Bronchial epithelial cell (primary cell): ENCODE measurements at regions not wholly inside any gene's neighbourhood (a gene's known extent, or its start where the extent isn't known, plus 50 kb on each side); places are given as distances from the start of the nearest gene placed in this dataset.

Source experiments
- DNase-seq: peaks from one replicate; pipeline ENCODE4 v3.0.0-alpha.2; 2010; ENCODE audit warnings: low read depth
- FAIRE-seq: peaks from 2 replicates; lab custom pipeline; 2011; peaks lifted over from hg19 to GRCh38; lab: Jason Lieb, UNC
- H3K27me3 ChIP-seq: 2 replicates; pipeline ENCODE4 v1.5.1; 2011; ENCODE audit warnings: low read length; ENCODE audit not compliant: control insufficient read depth, insufficient read depth
- H3K36me3 ChIP-seq: 2 replicates; pipeline ENCODE4 v1.5.1; 2011; ENCODE audit warnings: low read length; ENCODE audit not compliant: control insufficient read depth, insufficient read depth
- H3K4me3 ChIP-seq: 2 replicates; pipeline ENCODE4 v1.5.1; 2011; ENCODE audit warnings: mild to moderate bottlenecking, low read depth, low read length, control low read depth
- CTCF ChIP-seq: IDR thresholded peaks from 2 replicates; pipeline ENCODE4 v1.5.1; 2011; ENCODE audit warnings: mild to moderate bottlenecking, moderate library complexity, low read length, control low read depth, inconsistent platforms; ENCODE audit not compliant: insufficient read depth, severe bottlenecking

GRCh38 chr12:25730489-25731349 lies 177.6 kb upstream of the LMNTD1 start:
- no peak for FAIRE-seq
- H3K4me3 ChIP-seq = no peak overlapping the region
- no peaks in the 10 kb centered on the region for H3K27me3 ChIP-seq
- H3K36me3 ChIP-seq = no peaks in the 10 kb centered on the region
- DNase-seq = peak; percentile 9
- TF ChIP-seq CTCF = no peak

- Histone ChIP-seq H3K27me3 (no peaks in the 10 kb centered on the region), H3K36me3 (no peaks in the 10 kb centered on the region), H3K4me3 (no peak overlapping the region)
- DNase-seq (no peak), FAIRE-seq (no peak)
- TF ChIP-seq CTCF = no peak
Observed at GRCh38 chr12:25733541-25733940, 180.5 kb upstream of the LMNTD1 start.

GRCh38 chr12:25734529-25735180 lies 181.6 kb upstream of the LMNTD1 start:
- DNase-seq (no peak), FAIRE-seq (no peak)
- TF ChIP-seq CTCF = no peak
- no peaks in the 10 kb centered on the region for H3K36me3 ChIP-seq
- no peak overlapping the region for H3K4me3 ChIP-seq
- no peaks in the 10 kb centered on the region for H3K27me3 ChIP-seq

- DNase-seq (no peak), FAIRE-seq (no peak)
- H3K27me3 ChIP-seq = no peaks in the 10 kb centered on the region
- TF ChIP-seq CTCF = no peak
- H3K36me3 ChIP-seq = no peaks in the 10 kb centered on the region
- H3K4me3 ChIP-seq = no peak overlapping the region
Observed at GRCh38 chr12:25740617-25741016, 187.5 kb upstream of the LMNTD1 start.

GRCh38 chr12:25741917-25742316 lies 188.8 kb upstream of the LMNTD1 start:
- Histone ChIP-seq H3K36me3 (no peaks in the 10 kb centered on the region), H3K27me3 (no peaks in the 10 kb centered on the region), H3K4me3 (no peak overlapping the region)
- DNase-seq (no peak), FAIRE-seq (no peak)
- TF ChIP-seq CTCF = no peak
